ENCODE measurements at regions not wholly inside any gene's neighbourhood (a gene's known extent, or its start where the extent isn't known, plus 50 kb on each side); places are given as distances from the start of the nearest gene placed in this dataset.
A peak's percentile ranks its signal among the peaks of the same experiment; 100 is the strongest.

DNA sequence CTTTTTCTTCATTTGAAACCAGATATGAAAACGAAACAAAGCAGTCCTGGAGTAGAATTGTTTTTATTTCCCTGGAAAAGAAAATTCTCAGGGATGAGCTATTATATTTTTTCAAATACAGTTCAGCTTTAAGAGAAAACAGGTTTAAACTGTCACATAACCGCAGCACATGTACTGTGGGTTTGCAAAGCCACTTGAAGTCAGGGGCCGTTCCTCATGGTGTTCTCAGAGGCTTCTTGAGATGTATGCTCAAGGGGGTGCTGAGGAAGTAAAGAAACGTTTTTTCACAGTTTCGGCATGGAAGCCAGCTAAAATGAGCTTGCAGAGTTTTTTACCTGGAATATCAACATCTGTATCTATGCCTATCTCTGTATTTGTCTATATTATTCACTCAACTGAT lies 225.3 kb downstream of the MC4R start:
- H3K27ac ChIP-seq (replicated peaks), result peak overlapping the region; percentile 62
- DNase-seq (ENCODE audit: low read depth in 1 of 2, low spot score in 1 of 2), result peak in 1 of 2 experiments; percentile 91
- H3K4me3 ChIP-seq (replicated peaks; ENCODE audit: insufficient read depth, low read length), result no peak overlapping the region
- no peaks in the 10 kb centered on the region for H3K27me3 ChIP-seq (ENCODE audit: insufficient read depth, poor library complexity, severe bottlenecking)
- TF ChIP-seq GABPA (IDR thresholded peaks at IDR 0.05; ENCODE audit: low read depth), result no peak
- TF ChIP-seq SPI1 (IDR thresholded peaks at IDR 0.05; ENCODE audit: borderline replicate concordance, low read depth), result peak; percentile 59; the same call in 1 of the 2 replicates
- peak; percentile 61; the same call in 1 of the 2 replicates for TF ChIP-seq POLR2AphosphoS5 (IDR thresholded peaks at IDR 0.05; ENCODE audit: low read depth)

DNA sequence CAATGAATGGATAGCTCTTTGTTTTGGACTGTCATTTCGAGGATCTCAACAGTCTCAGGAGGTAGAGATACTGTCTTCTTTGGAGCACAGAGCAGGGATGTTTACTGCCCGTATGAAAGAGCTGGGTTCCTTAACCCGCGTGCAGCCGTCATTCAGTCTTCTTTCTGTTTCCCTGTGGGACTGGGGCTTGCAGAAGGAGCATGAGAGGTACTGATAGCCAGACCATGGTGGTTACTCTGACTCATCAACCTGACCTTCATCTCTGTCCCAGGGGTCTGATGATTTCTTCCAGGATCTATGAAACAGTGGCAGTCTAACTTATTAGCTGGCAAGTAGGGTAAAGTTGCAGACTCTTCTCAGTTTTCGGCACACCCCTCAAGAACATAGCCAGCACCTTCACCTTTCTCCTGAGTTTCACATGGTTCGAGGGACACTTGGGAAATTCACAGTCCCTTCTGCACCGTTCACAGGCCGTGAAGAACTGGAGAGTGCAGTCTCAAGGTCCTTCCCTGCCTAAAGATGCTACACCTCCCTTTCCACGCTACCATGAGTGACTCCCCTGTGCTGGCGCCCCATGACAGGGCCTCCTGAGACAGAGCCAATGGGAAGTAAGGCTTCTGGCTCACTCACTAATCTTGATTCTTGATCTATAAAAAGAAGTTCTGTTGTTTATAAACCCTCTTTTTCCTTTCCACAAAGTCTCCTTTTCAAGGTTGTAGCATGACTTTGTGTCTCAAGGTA lies 226.2 kb downstream of the MC4R start:
- Histone ChIP-seq H3K27me3 (ENCODE audit: insufficient read depth, poor library complexity, severe bottlenecking) (no peaks in the 10 kb centered on the region), H3K4me3 (replicated peaks; ENCODE audit: insufficient read depth, low read length) (no peak overlapping the region), H3K27ac (replicated peaks) (peak overlapping the region; percentile 62)
- TF ChIP-seq, protein P1, sequence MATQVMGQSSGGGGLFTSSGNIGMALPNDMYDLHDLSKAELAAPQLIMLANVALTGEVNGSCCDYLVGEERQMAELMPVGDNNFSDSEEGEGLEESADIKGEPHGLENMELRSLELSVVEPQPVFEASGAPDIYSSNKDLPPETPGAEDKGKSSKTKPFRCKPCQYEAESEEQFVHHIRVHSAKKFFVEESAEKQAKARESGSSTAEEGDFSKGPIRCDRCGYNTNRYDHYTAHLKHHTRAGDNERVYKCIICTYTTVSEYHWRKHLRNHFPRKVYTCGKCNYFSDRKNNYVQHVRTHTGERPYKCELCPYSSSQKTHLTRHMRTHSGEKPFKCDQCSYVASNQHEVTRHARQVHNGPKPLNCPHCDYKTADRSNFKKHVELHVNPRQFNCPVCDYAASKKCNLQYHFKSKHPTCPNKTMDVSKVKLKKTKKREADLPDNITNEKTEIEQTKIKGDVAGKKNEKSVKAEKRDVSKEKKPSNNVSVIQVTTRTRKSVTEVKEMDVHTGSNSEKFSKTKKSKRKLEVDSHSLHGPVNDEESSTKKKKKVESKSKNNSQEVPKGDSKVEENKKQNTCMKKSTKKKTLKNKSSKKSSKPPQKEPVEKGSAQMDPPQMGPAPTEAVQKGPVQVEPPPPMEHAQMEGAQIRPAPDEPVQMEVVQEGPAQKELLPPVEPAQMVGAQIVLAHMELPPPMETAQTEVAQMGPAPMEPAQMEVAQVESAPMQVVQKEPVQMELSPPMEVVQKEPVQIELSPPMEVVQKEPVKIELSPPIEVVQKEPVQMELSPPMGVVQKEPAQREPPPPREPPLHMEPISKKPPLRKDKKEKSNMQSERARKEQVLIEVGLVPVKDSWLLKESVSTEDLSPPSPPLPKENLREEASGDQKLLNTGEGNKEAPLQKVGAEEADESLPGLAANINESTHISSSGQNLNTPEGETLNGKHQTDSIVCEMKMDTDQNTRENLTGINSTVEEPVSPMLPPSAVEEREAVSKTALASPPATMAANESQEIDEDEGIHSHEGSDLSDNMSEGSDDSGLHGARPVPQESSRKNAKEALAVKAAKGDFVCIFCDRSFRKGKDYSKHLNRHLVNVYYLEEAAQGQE (IDR thresholded peaks at IDR 0.05; ENCODE audit: insufficient replicate concordance, low read depth), result no peak
- TF ChIP-seq GABPA (IDR thresholded peaks at IDR 0.05; ENCODE audit: low read depth) (no peak), POLR2AphosphoS5 (IDR thresholded peaks at IDR 0.05; ENCODE audit: low read depth) (no peak), SPI1 (IDR thresholded peaks at IDR 0.05; ENCODE audit: borderline replicate concordance, low read depth) (no peak)
- TF ChIP-seq, protein P2, sequence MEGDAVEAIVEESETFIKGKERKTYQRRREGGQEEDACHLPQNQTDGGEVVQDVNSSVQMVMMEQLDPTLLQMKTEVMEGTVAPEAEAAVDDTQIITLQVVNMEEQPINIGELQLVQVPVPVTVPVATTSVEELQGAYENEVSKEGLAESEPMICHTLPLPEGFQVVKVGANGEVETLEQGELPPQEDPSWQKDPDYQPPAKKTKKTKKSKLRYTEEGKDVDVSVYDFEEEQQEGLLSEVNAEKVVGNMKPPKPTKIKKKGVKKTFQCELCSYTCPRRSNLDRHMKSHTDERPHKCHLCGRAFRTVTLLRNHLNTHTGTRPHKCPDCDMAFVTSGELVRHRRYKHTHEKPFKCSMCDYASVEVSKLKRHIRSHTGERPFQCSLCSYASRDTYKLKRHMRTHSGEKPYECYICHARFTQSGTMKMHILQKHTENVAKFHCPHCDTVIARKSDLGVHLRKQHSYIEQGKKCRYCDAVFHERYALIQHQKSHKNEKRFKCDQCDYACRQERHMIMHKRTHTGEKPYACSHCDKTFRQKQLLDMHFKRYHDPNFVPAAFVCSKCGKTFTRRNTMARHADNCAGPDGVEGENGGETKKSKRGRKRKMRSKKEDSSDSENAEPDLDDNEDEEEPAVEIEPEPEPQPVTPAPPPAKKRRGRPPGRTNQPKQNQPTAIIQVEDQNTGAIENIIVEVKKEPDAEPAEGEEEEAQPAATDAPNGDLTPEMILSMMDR (IDR thresholded peaks at IDR 0.05; ENCODE audit: insufficient read depth, low read length), result no peak
- no peak for DNase-seq (ENCODE audit: low read depth in 1 of 2, low spot score in 1 of 2)

DNA sequence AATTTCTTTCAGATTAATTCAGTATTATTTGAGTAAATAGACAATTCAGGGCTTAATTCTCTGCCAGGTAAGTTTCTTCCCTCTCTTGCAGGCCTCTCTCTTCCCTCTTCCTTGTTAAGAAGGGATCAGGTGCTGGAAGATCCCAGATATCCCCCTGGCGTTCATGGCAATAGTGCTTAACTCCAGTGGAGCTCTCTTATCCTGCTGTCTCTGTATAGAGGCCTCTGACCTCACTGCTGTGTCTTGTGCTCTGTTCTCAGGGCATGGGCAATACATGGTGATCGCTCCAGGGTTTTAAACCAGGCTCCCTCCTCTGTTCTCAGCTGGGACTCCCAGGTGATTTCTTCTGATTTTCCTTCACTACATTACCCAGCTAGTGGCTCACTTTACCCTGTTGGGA lies 226.8 kb downstream of the MC4R start:
- Histone ChIP-seq H3K27ac (replicated peaks) (0 out of 2 replicates have a peak overlapping the region, but pooled peaks have one; percentile 62), H3K27me3 (ENCODE audit: insufficient read depth, poor library complexity, severe bottlenecking) (no peaks in the 10 kb centered on the region), H3K4me3 (replicated peaks; ENCODE audit: insufficient read depth, low read length) (no peak overlapping the region)
- DNase-seq (ENCODE audit: low read depth in 1 of 2, low spot score in 1 of 2), result no peak
- TF ChIP-seq SPI1 (IDR thresholded peaks at IDR 0.05; ENCODE audit: borderline replicate concordance, low read depth), result no peak
- TF ChIP-seq, protein P2 (IDR thresholded peaks at IDR 0.05; ENCODE audit: insufficient read depth, low read length), result no peak
- TF ChIP-seq, protein P1 (IDR thresholded peaks at IDR 0.05; ENCODE audit: insufficient replicate concordance, low read depth), result no peak
- TF ChIP-seq POLR2AphosphoS5 (IDR thresholded peaks at IDR 0.05; ENCODE audit: low read depth), result no peak
- no peak for TF ChIP-seq GABPA (IDR thresholded peaks at IDR 0.05; ENCODE audit: low read depth)

DNA sequence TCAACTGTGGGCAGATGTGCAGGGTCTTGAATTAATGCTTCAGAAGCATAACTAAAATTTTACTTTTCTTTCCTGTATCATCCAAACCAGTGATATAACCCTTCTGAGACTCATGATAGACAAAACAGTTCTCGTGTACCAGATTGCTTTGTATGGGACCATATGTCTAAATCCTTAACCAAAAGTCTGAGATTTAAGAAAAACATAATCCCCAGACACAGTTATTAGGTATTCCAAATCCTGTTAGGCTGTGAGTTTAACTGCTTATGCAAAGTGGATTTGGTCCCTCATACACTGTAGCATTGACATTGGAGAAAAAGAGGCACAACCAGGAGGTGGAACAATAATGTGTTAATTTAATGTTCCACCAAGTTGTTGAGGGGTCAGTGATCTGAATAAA lies 235.0 kb downstream of the PMAIP1 start:
- TF ChIP-seq, protein P2 (IDR thresholded peaks at IDR 0.05; ENCODE audit: insufficient read depth, low read length), result no peak
- TF ChIP-seq GABPA (IDR thresholded peaks at IDR 0.05; ENCODE audit: low read depth), result no peak
- no peak for TF ChIP-seq SPI1 (IDR thresholded peaks at IDR 0.05; ENCODE audit: borderline replicate concordance, low read depth)
- TF ChIP-seq, protein P1 (IDR thresholded peaks at IDR 0.05; ENCODE audit: insufficient replicate concordance, low read depth), result no peak
- TF ChIP-seq POLR2AphosphoS5 (IDR thresholded peaks at IDR 0.05; ENCODE audit: low read depth), result no peak
- no peaks in the 10 kb centered on the region for H3K27me3 ChIP-seq (ENCODE audit: insufficient read depth, poor library complexity, severe bottlenecking)
- H3K4me3 ChIP-seq (replicated peaks; ENCODE audit: insufficient read depth, low read length), result no peak overlapping the region
- H3K27ac ChIP-seq (replicated peaks), result no peak overlapping the region
- DNase-seq (ENCODE audit: low read depth in 1 of 2, low spot score in 1 of 2), result no peak

All from HL-60 (cell line).